HG02840 (cell line): ENCODE measurements at regions not wholly inside any gene's neighbourhood (a gene's known extent, or its start where the extent isn't known, plus 50 kb on each side); places are given as distances from the start of the nearest gene placed in this dataset.

Source experiments
- ATAC-seq: cut with Tn5 transposase; IDR thresholded peaks from one replicate; pipeline ENCODE4 v1.9.1; 2021; ENCODE audit warnings: mild to moderate bottlenecking, moderate library complexity, moderate number of reproducible peaks; ENCODE audit not compliant: unreplicated experiment, low FRiP score

- no peak for ATAC-seq
Observed at GRCh38 chr7:106774768-106775551, 90.1 kb upstream of the PIK3CG start.

GRCh38 chr7:106775552-106775936 is 89.5 kb upstream of the PIK3CG start:
- no peak for ATAC-seq

DNA sequence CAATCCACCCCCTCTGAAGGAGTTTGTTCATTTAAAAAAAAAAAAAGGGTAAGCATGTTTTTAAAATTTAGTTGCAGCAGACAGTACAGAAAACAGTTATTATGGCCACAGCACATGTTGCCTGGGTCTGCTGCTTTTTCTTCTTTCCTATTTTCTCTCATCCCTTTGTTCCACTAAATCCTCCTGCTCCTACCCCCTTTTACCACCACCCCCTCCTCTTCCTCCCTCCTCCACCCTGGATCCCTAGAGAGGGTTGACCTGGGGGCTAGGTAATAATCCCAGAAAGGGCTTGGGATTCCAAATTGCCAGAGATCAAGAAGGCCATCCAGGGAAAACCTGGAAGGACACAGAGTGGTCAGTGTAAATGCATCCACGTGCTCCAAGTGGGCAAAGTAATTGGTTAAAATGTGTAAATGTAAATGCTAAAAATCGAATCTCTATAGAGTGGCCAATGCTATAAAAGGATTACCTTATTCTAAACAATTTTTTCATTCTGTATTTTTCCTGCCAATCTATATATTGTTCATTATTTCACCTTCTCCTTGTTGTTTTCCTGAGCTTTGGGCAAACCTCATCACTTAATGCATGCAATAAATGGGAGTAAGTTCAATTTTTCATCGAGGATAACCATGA is 89.0 kb upstream of the PIK3CG start:
- no peak for ATAC-seq

DNA sequence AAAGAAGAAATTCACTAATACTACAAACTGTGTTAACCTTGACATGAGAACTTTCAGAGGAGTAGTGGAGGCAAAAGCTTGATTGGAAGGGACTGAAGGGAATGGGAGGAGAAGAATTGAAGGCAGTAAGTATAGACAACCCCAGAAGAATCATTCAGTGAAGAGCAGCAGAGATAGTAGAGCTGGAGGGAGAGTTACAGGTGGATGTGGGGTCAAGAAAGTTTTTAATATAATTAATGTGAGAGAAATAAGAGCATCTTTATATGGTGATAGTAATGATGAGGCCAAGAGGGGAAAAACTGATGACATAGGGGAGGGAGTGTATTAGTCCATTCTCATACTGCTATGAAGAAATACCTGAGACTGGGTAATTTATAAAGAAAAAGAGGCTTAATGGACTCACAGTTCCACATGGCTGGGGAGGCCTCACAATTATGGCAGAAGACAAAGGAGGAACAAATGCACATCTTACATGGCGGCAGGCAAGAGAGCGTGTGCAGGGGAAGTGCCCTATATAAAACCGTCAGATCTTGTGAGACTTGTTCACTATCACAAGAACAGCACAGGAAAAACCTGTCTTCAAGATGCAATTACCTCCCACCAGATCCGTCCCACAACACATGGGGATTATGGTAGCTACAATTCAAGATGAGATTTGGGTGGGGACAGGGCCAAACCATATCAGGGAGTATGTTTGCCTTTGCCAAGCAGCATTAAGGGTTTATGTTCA is 88.3 kb upstream of the PIK3CG start:
- no peak for ATAC-seq

DNA sequence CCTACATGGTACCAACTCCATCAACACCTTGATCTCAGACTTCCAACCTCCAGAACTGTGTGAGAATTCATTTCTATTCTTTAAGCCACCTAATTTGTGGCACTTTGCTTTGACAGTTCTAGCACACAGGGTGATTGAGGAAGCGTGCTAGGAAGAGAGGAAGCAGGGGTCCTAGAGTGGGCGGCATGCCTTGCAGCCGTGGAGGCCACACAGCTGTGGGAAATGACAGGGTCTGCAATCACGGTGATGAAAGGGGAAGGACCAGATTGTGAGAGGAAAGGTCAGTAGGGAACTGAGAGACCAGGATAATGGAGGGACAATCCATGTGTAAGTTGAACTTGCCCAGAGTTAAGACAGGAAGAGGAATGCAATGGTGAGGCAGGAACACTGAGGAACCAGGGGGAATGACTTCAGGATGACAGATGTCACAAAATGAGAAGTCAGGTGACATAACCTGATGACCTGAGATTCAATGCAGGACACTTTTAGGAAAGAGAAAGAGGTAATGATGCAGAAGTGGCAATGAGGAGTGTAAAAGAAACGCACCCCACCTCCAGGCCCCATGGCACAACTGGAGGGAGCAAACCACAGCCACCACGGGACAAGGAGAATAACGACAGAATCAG is 87.3 kb upstream of the PIK3CG start:
- ATAC-seq: no peak

DNA sequence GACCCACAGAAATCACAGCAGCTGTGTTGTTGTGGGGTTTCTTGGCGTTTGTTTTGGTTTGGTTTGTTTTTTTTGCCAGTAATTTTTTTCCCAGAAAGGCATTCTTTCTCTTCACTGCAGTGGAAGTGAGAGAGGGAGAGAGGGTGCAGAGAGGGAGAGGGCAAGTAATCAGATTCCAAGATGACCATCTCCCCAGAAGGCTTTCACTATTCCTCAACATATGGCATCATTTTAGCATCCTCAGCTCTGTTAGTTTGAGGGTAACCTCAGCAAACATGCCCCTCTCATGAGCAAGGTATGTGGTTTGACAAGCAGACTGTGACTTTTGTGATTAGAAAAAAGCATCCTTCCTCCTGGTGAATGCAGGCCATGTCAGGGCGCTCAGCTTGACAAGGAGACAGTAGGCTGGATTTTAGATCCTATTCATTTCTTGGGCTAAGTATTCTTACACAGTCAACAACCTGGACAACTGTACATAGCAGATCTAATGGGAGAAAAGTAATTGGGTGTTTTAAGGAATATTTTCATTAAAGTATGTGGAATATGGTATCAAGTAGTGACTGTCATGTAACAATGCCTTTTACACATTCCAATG is 86.3 kb upstream of the PIK3CG start:
- no peak for ATAC-seq

DNA sequence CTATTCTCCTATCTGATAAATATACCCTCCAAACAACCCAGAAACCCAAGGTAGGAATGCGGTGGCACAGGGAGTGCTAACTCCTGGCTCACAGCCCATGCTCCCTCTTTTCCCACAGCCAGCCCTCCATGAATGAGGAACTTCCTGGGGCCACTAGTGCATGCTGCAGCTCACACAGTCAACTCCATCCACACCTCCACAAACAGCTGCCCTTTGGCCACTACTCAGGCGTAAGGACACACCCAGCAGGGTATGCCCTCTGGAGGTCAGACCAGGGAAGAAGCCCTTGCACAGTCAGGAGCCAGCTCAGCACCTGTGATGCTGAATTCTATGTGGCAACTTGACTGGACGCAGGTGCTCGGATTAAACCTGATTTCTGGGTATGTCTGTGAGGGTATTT is 85.2 kb upstream of the PIK3CG start:
- no peak for ATAC-seq

GRCh38 chr7:106781007-106781406 is 84.1 kb upstream of the PIK3CG start:
- ATAC-seq: no peak

GRCh38 chr7:106781828-106782544 is 83.1 kb upstream of the PIK3CG start:
- ATAC-seq: no peak

DNA sequence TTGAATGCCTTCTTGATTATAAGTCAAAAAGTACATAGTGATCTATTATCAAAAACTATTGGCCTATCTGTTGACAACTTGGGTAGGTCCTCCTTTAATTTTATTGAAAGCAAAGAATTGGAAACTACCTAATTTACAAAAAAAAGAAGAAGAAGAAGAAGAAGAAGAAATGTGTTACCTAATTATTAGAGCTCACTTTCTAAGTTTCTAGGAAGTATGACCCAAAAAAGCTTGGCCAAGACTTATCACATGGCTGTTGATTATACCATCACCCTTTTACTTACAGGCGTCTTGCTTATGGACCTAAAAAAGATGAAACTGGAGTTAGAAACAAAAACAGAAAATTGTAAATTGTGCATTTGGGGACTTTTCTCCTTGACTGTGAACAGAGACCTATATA is 81.8 kb upstream of the PIK3CG start:
- no peak for ATAC-seq

DNA sequence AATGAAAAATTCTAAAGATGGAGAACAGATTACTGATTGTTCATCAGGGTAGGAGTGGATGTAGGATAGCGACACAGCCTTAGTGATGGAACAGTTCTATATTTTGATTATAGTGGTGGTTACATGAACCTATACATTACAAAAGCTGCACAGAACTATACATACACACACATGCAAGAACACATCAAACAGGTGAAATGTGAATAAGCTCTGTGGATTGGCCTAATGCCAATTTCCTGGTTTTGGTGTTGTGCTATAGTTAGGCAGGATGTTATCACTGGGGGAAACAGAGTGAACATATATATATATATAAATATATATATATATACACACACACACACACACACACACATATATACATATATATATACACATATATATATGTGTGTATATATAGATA is 76.4 kb upstream of the PIK3CG start:
- ATAC-seq: no peak

DNA sequence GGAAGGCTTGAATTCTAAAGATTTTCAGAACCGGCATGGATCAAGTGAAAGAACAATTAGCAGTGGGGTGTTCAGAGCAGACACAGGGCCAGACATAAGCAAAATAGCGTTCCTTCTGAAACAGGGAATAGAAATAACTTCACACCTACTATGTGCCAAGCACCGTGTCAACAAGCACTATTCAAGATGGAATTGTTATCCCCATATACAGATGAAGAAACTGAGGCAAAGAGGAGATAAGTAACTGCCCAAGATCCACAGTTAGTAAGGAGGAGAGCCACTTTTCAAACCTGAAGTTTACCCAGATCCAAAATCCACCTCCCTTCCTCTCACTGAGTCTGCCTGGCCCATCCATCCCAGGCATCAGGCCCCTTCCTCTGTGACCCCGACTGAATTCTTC is 73.6 kb upstream of the PIK3CG start:
- ATAC-seq: no peak

DNA sequence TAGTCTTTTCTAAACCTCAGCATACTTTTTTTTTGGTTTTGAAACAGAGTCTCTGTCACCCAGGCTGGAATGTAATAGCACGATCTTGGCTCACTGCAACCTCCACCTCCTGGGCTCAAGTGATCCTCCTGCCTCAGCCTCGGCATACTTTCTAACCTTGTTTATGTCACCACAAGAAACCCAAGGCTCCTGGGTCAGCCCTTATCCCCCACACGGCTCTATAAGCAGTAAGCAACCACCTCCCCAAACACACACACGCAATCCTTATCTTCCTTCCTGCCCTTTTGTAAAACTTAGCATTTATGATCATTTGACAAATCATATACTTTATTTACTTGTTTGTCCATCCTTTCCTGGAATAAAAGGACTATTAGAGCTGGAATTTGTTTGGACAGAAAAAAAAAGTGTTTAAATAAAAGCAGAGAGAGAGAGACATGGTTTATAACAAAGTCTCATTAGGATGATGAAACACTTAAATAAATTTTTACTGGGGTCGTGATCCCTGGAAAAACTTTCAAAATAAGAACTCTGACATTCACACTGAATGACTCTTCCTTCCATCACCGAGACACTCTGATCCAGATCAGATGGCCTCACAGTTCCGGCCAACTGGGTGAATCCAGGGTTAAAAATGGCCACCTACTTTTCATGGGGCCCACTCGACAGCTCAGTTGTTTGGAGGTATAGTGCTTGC is 72.7 kb upstream of the PIK3CG start:
- no peak for ATAC-seq

- ATAC-seq: no peak
Observed at GRCh38 chr7:106793015-106793975, 71.8 kb upstream of the PIK3CG start.

DNA sequence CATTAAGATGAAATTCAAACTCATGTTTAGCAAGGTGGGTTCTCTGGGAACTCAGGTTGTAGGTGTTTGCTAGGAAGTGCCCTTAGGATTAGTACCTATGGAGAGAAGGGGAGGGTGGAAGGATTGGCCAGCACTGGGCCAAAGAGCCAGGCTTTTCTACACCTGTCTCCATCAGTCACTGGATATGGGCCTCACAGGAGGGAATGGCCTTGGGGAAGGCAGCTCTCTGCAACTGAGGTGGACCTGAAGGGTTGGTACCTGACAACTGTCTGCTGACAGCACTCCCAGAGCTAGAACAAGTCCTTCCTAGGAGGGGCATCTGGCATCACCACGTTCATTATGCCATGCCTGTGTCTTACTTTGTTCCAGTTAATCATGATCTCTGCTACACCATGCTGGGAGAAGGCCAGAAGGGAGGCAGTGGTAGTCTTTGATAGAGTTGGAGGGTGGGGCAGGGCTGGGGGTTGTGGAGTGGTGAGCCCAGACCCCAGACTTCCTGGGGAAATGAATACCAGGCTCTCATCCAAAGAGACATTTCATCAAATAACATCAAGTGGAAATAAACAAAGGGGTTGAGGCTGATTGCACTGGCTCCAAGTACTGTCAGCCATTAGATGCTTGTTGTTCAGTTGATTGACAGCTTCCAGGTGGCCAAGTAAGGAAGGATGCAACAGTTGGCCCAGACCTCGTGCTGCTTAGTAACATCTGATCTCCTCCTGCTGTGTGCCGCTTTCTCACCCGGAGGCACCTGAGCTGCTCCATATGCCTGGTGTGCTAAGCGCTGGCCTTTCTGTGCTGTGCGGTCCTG is 70.6 kb upstream of the PIK3CG start:
- ATAC-seq: no peak

DNA sequence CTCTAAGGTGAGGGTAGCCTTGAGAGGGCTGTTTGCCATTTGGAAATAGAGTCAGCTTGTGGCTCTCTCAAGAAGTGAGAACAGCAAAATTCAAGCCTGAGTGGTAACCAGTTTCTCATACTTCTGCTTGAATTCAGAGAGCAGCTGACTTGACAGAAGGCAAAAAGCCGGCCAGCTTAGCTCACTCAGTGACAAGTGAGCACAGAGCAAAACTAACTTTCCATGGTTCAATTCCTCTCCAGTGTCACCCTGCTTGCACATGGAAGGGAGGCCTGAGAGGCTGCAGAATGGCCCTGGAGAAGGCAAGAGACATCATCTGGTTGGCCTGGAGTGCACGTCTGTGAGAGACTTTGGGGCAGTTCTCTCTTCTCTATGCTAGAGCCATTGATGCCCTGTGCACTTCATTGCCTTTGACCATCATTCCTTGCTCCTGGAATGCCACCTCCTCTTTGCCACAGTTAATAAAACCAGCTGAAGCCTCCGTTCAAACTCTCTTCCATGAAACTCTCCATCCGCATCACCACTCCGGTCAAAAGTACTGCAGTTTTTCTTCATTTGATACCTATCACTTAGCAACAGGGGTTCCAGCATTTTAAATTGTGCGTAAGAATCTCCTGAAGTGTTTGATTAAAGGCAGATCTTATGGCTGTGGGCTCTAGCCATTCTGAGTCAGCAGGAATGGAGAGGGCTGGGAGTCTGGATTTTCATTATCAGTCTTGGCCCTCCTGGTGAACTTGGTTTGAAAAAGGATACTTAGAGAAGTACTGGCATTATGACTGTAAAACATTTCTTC is 69.8 kb upstream of the PIK3CG start:
- ATAC-seq: no peak

DNA sequence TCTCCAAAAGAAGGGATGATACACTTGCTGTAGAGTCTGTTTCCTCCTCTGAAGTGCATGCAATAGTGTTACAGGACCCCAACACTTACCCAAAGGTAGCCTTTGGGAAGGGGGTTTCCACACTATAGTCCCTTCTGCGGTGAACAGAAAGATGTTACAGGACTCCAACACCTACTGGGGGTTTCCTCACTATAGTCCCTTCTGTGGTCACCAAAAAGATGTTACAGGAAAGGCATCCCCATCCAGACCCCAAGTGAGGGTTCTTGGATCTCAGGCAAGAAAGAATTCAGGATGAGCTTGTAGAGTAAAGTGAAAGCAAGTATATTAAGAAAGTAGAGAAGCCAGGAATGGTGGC is 69.2 kb upstream of the PIK3CG start:
- ATAC-seq: no peak
